IMR-90 (cell line): ENCODE measurements at regions not wholly inside any gene's neighbourhood (a gene's known extent, or its start where the extent isn't known, plus 50 kb on each side); places are given as distances from the start of the nearest gene placed in this dataset.

ENCODE experiments used
- ATAC-seq: fragments of 200-7000 bp; cut with Tn5 transposase; 2 replicates; pipeline ENCODE4 v1.9.1; 2020; ENCODE audit warnings: low read depth, mild to moderate bottlenecking, moderate library complexity
- BruUV-seq: library from RNA; stranded (reverse); fragments of 400-500 nt; replicated peaks from 2 replicates; lab custom pipeline; 2021; lab: Mats Ljungman, UMichigan
- CTCF ChIA-PET: fragments of 300-600 bp; formaldehyde crosslinking; extraction: SDS; loops from one replicate; lab custom pipeline; 2021; ENCODE audit warnings: antibody characterized with exemption; lab: Yijun Ruan, JAX
- POLR2A ChIA-PET: fragments of 300-600 bp; sonication (Branson Sonifier 250); formaldehyde crosslinking; loops from one replicate; lab custom pipeline; 2022; ENCODE audit warnings: antibody characterized with exemption; ENCODE audit not compliant: unreplicated experiment; lab: Charles Lee
- DNase-seq: peaks from one replicate; pipeline ENCODE4 v3.0.0; 2013
- H2AFZ ChIP-seq: replicated peaks from 2 replicates; pipeline ENCODE3; 2013; ENCODE audit warnings: low read length, mild to moderate bottlenecking; ENCODE audit not compliant: poor library complexity
- H2AK5ac ChIP-seq: 2 replicates; pipeline ENCODE4 v1.6.1; 2013; ENCODE audit warnings: low read depth, low read length, inconsistent platforms
- H2AK9ac ChIP-seq: replicated peaks from 2 replicates; pipeline ENCODE3; 2013; ENCODE audit warnings: mild to moderate bottlenecking, low read depth, low read length, moderate library complexity; ENCODE audit not compliant: poor library complexity
- H2BK120ac ChIP-seq: 2 replicates; pipeline ENCODE4 v1.6.1; 2013; ENCODE audit warnings: low read depth, low read length, inconsistent platforms
- H2BK15ac ChIP-seq: 3 replicates; pipeline ENCODE4 v1.6.1; 2013; ENCODE audit warnings: low read depth, low read length, inconsistent platforms
- H2BK20ac ChIP-seq: 2 replicates; pipeline ENCODE4 v1.6.1; 2013; ENCODE audit warnings: low read depth, mild to moderate bottlenecking, inconsistent platforms, low read length, moderate library complexity
- H2BK5ac ChIP-seq: 2 replicates; pipeline ENCODE4 v1.6.1; 2013; ENCODE audit warnings: mild to moderate bottlenecking, low read depth, low read length, inconsistent platforms; ENCODE audit not compliant: poor library complexity, severe bottlenecking
- H3K14ac ChIP-seq: replicated peaks from 2 replicates; pipeline ENCODE4 v1.6.1; 2013; ENCODE audit warnings: low read depth, low read length, inconsistent platforms
- H3K18ac ChIP-seq: 2 replicates; pipeline ENCODE4 v1.6.1; 2013; ENCODE audit warnings: low read depth, low read length, control low read depth
- H3K23ac ChIP-seq: 2 replicates; pipeline ENCODE4 v1.6.1; 2013; ENCODE audit warnings: low read depth, low read length, inconsistent platforms
- H3K27ac ChIP-seq: 2 replicates; pipeline ENCODE4 v1.5.1; 2013; ENCODE audit warnings: mild to moderate bottlenecking, control low read depth, low read length; ENCODE audit not compliant: insufficient read depth
- H3K27me3 ChIP-seq: 2 replicates; pipeline ENCODE4 v1.6.1; 2013; ENCODE audit warnings: low read length; ENCODE audit not compliant: control insufficient read depth, insufficient read depth
- H3K36me3 ChIP-seq: 2 replicates; pipeline ENCODE4 v1.6.1; 2013; ENCODE audit warnings: low read length, mixed read lengths; ENCODE audit not compliant: control insufficient read depth, insufficient read depth
- H3K4ac ChIP-seq: 2 replicates; pipeline ENCODE4 v1.6.1; 2013; ENCODE audit warnings: low read depth, low read length, inconsistent platforms
- H3K4me1 ChIP-seq: 2 replicates; pipeline ENCODE4 v1.6.1; 2013; ENCODE audit warnings: low read length, mixed read lengths; ENCODE audit not compliant: control insufficient read depth, insufficient read depth
- H3K4me2 ChIP-seq: 2 replicates; pipeline ENCODE4 v1.6.1; 2013; ENCODE audit warnings: low read depth, mild to moderate bottlenecking, control low read depth, low read length, moderate library complexity
- H3K4me3 ChIP-seq: 2 replicates; pipeline ENCODE4 v1.5.1; 2013; ENCODE audit warnings: low read depth, mild to moderate bottlenecking, control low read depth, low read length, moderate library complexity; ENCODE audit not compliant: insufficient read depth
- H3K56ac ChIP-seq: 2 replicates; pipeline ENCODE4 v1.6.1; 2013; ENCODE audit warnings: low read length, inconsistent platforms; ENCODE audit not compliant: insufficient read depth; ENCODE audit errors: extremely low read depth
- H3K79me1 ChIP-seq, 2 experiments: 2 replicates each; pipeline ENCODE4 v1.6.1; 2013; ENCODE audit warnings: low read length in 2 of 2, inconsistent platforms in 1 of 2, low read depth in 1 of 2
- H3K9ac ChIP-seq: 2 replicates; pipeline ENCODE4 v1.6.1; 2013; ENCODE audit warnings: low read depth, low read length, control low read depth
- H3K9me1 ChIP-seq: 2 replicates; pipeline ENCODE4 v1.6.1; 2013; ENCODE audit warnings: low read length, inconsistent platforms; ENCODE audit not compliant: insufficient read depth
- H3K9me3 ChIP-seq: 2 replicates; pipeline ENCODE4 v1.6.1; 2013; ENCODE audit warnings: low read length; ENCODE audit not compliant: control insufficient read depth, insufficient read depth
- H4K20me1 ChIP-seq: 2 replicates; pipeline ENCODE4 v1.6.1; 2013; ENCODE audit warnings: low read length, inconsistent platforms; ENCODE audit not compliant: insufficient read depth
- H4K5ac ChIP-seq: 2 replicates; pipeline ENCODE4 v1.6.1; 2013; ENCODE audit warnings: mild to moderate bottlenecking, low read depth, low read length, control low read depth
- H4K8ac ChIP-seq, 2 experiments: 2 replicates each; pipeline ENCODE4 v1.6.1; 2013; ENCODE audit warnings: low read depth in 2 of 2, low read length in 2 of 2, control low read depth in 1 of 2, inconsistent platforms in 1 of 2
- H4K91ac ChIP-seq: 2 replicates; pipeline ENCODE4 v1.6.1; 2013; ENCODE audit warnings: low read depth, low read length, inconsistent platforms; ENCODE audit not compliant: insufficient read depth
- BHLHE40 ChIP-seq: fragments of 150-350 bp; IDR thresholded peaks from 2 replicates; pipeline ENCODE4 v1.6.1; 2016; ENCODE audit warnings: mild to moderate bottlenecking, low read depth, low read length
- CEBPB ChIP-seq: IDR thresholded peaks from 2 replicates; pipeline ENCODE4 v1.6.1; 2012; ENCODE audit warnings: low read depth, low read length, improper control_type of control experiment
- CHD1 ChIP-seq: IDR thresholded peaks from 2 replicates; pipeline ENCODE4 v1.6.1; 2012; ENCODE audit warnings: low read depth, low read length, improper control_type of control experiment
- MAFK ChIP-seq: IDR thresholded peaks from 2 replicates; pipeline ENCODE4 v1.6.1; 2012; ENCODE audit warnings: low read depth, low read length, improper control_type of control experiment
- NFE2L2 ChIP-seq: fragments of 150-350 bp; IDR thresholded peaks from 2 replicates; pipeline ENCODE4 v1.6.1; 2016; ENCODE audit warnings: low read depth, mild to moderate bottlenecking, low read length
- RCOR1 ChIP-seq: IDR thresholded peaks from 2 replicates; pipeline ENCODE4 v1.6.1; 2012; ENCODE audit warnings: mild to moderate bottlenecking, low read length, improper control_type of control experiment; ENCODE audit not compliant: insufficient replicate concordance
- WGBS, 2 experiments: methylation state at CpG; one replicate each; pipeline versions ENCODE4 v1.1.5 to v1.1.7; 2013; ENCODE audit warnings: missing lambda C conversion rate in 2 of 2; ENCODE audit not compliant: insufficient read length in 1 of 2; ENCODE audit errors: extremely low coverage in 2 of 2; 5-methylcytosine and 5-hydroxymethylcytosine counted together
- dilution Hi-C: fragments of 300-500 bp; cut with HindIII; formaldehyde crosslinking; loops from one replicate; pipeline ENCODE4 v1.14.3; 2018; ENCODE audit warnings: low sequenced_read_pairs; ENCODE audit not compliant: unreplicated experiment
- in situ Hi-C: fragments of 300-500 bp; cut with MboI; formaldehyde crosslinking; loops from 3 replicates; pipeline ENCODE4 v1.14.3; 2019; ENCODE audit warnings: low sequenced_read_pairs, inconsistent platforms, mixed read lengths
- intact Hi-C: fragments of 100-400 bp; cut with micrococcal nuclease; formaldehyde crosslinking; loops from 2 replicates; pipeline ENCODE4 v1.10.0; 2022

DNA sequence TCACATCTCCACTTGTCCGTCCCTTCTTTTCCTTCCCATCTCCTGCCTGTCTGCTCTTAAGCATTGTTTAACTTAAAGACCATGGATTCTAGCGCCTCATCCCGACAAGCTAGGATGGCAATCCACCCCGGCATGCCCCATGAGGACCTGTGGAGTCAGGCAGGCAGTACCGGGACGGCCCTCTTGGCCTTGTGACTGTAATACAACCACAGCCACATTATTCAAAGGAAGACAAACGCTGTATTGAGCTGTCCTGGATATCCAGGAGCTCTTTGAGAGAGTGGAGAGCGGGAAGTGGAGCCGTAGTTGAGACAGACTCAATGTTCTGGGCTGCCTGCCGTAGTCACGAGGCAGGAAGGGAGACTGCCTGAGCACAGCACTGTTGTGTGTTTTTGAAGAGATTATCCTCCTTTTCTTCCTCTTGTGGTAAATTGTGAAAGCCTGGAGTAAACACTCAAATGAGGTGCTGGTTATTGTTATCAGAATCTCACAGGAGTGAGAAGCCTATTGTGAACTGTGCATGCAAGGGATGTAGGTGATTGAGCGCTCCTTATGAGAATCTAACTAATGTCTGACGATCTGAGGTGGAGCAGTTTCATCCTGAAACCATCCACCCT, 929.8 kb upstream of the CNTNAP5 start:
- H3K27ac ChIP-seq = no peak overlapping the region
- H4K20me1 ChIP-seq = no peaks in the 10 kb centered on the region
- in situ Hi-C loops = no loop called here
- no peaks in the 10 kb centered on the region for H3K9me1 ChIP-seq
- H3K4ac ChIP-seq = no peak overlapping the region
- ChIA-PET CTCF (no interaction called here), POLR2A (interaction anchor here (0.6 kb wide), 1 partner anchor 327 kb away, joined by 3 read pairs; no protein-coding TSS in a partner anchor)
- ATAC-seq (no peak), DNase-seq (no peak)
- no TSS peak for BruUV-seq
- H3K4me2 ChIP-seq = no peak overlapping the region
- dilution Hi-C loops = no loop called here
- H4K91ac ChIP-seq = no peak overlapping the region
- H2BK120ac ChIP-seq = no peak overlapping the region
- H2AFZ ChIP-seq = no peak overlapping the region
- no peak overlapping the region for H3K18ac ChIP-seq
- H3K9ac ChIP-seq = no peak overlapping the region
- no peaks in the 10 kb centered on the region for H3K79me1 ChIP-seq
- no peak overlapping the region for H2BK15ac ChIP-seq
- H3K4me3 ChIP-seq = no peak overlapping the region
- no peak overlapping the region for H3K14ac ChIP-seq
- no peaks in the 10 kb centered on the region for H3K27me3 ChIP-seq
- no peak overlapping the region for H4K8ac ChIP-seq
- no CpG with 5 or more reads among the region's 13 CpGs for WGBS, 2 experiments
- H3K23ac ChIP-seq = no peak overlapping the region
- intact Hi-C loops = no loop called here
- TF ChIP-seq MAFK (no peak), RCOR1 (no peak), CEBPB (no peak), CHD1 (no peak), NFE2L2 (no peak), BHLHE40 (no peak)
- H2BK5ac ChIP-seq = no peak overlapping the region
- H2AK9ac ChIP-seq = no peak overlapping the region
- peaks cover 4% of the 10 kb centered on the region for H3K9me3 ChIP-seq
- H3K4me1 ChIP-seq = no peaks in the 10 kb centered on the region
- H4K5ac ChIP-seq = no peak overlapping the region
- H2BK20ac ChIP-seq = no peak overlapping the region
- H3K36me3 ChIP-seq = no peaks in the 10 kb centered on the region
- no peak overlapping the region for H3K56ac ChIP-seq
- no peak overlapping the region for H2AK5ac ChIP-seq
